ENCODE measurements at regions not wholly inside any gene's neighbourhood (a gene's known extent, or its start where the extent isn't known, plus 50 kb on each side); places are given as distances from the start of the nearest gene placed in this dataset.

- Histone ChIP-seq H3K27ac (ENCODE audit: control insufficient read depth, insufficient read depth) (no peak overlapping the region), H3K27me3 (replicated peaks in 1 of 2; ENCODE audit: control insufficient read depth in 2 of 2, insufficient read depth in 2 of 2, low read length in 1 of 2) (no peaks in the 10 kb centered on the region; a peak in 1 of 4 replicates), H3K4me3 (no peak overlapping the region), H3K4me1 (ENCODE audit: control insufficient read depth, insufficient read depth, low read length) (no peaks in the 10 kb centered on the region), H3K79me2 (ENCODE audit: control insufficient read depth, insufficient read depth, low read length) (no peaks in the 10 kb centered on the region), H3K36me3 (ENCODE audit: control insufficient read depth in 2 of 2, insufficient read depth in 2 of 2, low read length in 1 of 2) (no peaks in the 10 kb centered on the region), H3K9ac (ENCODE audit: control insufficient read depth, insufficient read depth, low read length) (no peak overlapping the region), H3K9me3 (replicated peaks; ENCODE audit: control insufficient read depth, insufficient read depth, low read length) (no peaks in the 10 kb centered on the region), H4K20me1 (ENCODE audit: control insufficient read depth, insufficient read depth) (no peaks in the 10 kb centered on the region), H3K4me2 (ENCODE audit: control insufficient read depth, insufficient read depth) (no peak overlapping the region), H2AFZ (ENCODE audit: control insufficient read depth, low read depth, low read length) (no peak overlapping the region)
- in situ Hi-C loops (cut with MboI) (no loop called here), intact Hi-C loops (cut with micrococcal nuclease; ENCODE audit: unreplicated experiment) (no loop called here)
- RAD21 ChIA-PET (ENCODE audit: unreplicated experiment), result interaction anchor here (1.1 kb wide), 1 partner anchor 11 kb away, joined by 4 read pairs; no protein-coding TSS in a partner anchor
- no peak for ATAC-seq
- POLR2A ChIA-PET, result no interaction called here
- SMC1A ChIA-PET (ENCODE audit: uncharacterized antibody, unreplicated experiment), result interaction anchor here (0.9 to 1.1 kb wide), 2 partner anchors 8 to 12 kb away, joined by 3 read pairs; no protein-coding TSS in a partner anchor
- 71% methylated on average over 4 of the region's 4 CpGs for WGBS (ENCODE audit: insufficient coverage, insufficient replicate concordance, low lambda C conversion rate, missing lambda C conversion rate)
- BruUV-seq (replicated peaks), result no TSS peak
- CTCF ChIA-PET, result no interaction called here
- FAIRE-seq, result no peak
- no peak for DNase-seq (ENCODE audit: low read depth, low spot score)
- TF ChIP-seq CBFB (IDR thresholded peaks at IDR 0.05; ENCODE audit: low read depth) (no peak), SPI1 (IDR thresholded peaks at IDR 0.05; ENCODE audit: borderline replicate concordance, insufficient read depth, low read depth, low read length) (no peak), GABPA (IDR thresholded peaks at IDR 0.05; ENCODE audit: low read depth) (no peak), KDM1A (IDR thresholded peaks at IDR 0.05; ENCODE audit: borderline replicate concordance) (no peak), EED (IDR thresholded peaks at IDR 0.05; ENCODE audit: low read depth) (no peak), MXI1 (IDR thresholded peaks at IDR 0.05; ENCODE audit: low read depth, low read length) (no peak), ZBED1 (IDR thresholded peaks at IDR 0.05; ENCODE audit: borderline replicate concordance) (no peak), PML (IDR thresholded peaks at IDR 0.05; ENCODE audit: low read length) (no peak), STAT1 (conservative IDR thresholded peaks at IDR 0.05) (no peak), ZSCAN29 (IDR thresholded peaks at IDR 0.05) (no peak), IKZF1 (conservative IDR thresholded peaks at IDR 0.05) (no peak), ZBTB33 (IDR thresholded peaks at IDR 0.05) (no peak), WRNIP1 (IDR thresholded peaks at IDR 0.05; ENCODE audit: borderline replicate concordance, low read depth, low read length) (no peak), NKRF (conservative IDR thresholded peaks at IDR 0.05) (no peak), ZNF274 (IDR thresholded peaks at IDR 0.05; ENCODE audit: insufficient read depth, insufficient read length) (no peak), NR2C2 (IDR thresholded peaks at IDR 0.05; ENCODE audit: borderline replicate concordance, control insufficient read depth, insufficient read length, low read depth) (no peak), ZNF217 (IDR thresholded peaks at IDR 0.05) (no peak)
Measured at GRCh38 chr13:26973946-26974345, 197.7 kb downstream of the USP12 start.

All from GM12878 (cell line).